Fibroblast of lung (primary cell): ENCODE measurements at regions not wholly inside any gene's neighbourhood (a gene's known extent, or its start where the extent isn't known, plus 50 kb on each side); places are given as distances from the start of the nearest gene placed in this dataset.

ENCODE experiments used
- DNase-seq, 2 donors: peaks; one replicate each; pipeline versions ENCODE4 v3.0.0 to v3.0.0-alpha.2; 2010; ENCODE audit warnings: low read depth in 2 of 2
- H2AFZ ChIP-seq: 2 replicates; pipeline ENCODE4 v1.5.1; 2012; ENCODE audit warnings: low read length, control low read depth, inconsistent platforms
- H3K27ac ChIP-seq: 2 replicates; pipeline ENCODE4 v1.5.1; 2011; ENCODE audit warnings: low read length, control low read depth; ENCODE audit not compliant: insufficient read depth
- H3K27me3 ChIP-seq: 2 replicates; pipeline ENCODE4 v1.5.1; 2011; ENCODE audit warnings: mild to moderate bottlenecking, low read length; ENCODE audit not compliant: control insufficient read depth, insufficient read depth
- H3K36me3 ChIP-seq: 2 replicates; pipeline ENCODE4 v1.5.1; 2011; ENCODE audit warnings: low read length; ENCODE audit not compliant: control insufficient read depth, insufficient read depth
- H3K4me1 ChIP-seq: 2 replicates; pipeline ENCODE4 v1.5.1; 2011; ENCODE audit warnings: low read length; ENCODE audit not compliant: control insufficient read depth, insufficient read depth; ENCODE audit errors: extremely low read depth
- H3K4me2 ChIP-seq: 2 replicates; pipeline ENCODE4 v1.5.1; 2011; ENCODE audit warnings: low read length, control low read depth; ENCODE audit not compliant: insufficient read depth; ENCODE audit errors: extremely low read depth
- H3K4me3 ChIP-seq, 4 experiments: fragments of 200-600 bp in 1 of 4; sonication (generic) in 1 of 4; replicated peaks in 1 of 4; 2 replicates each; pipeline ENCODE4 v1.5.1; 2011 to 2016; ENCODE audit warnings: low read length in 4 of 4, low read depth in 3 of 4, mild to moderate bottlenecking in 3 of 4, control low read depth in 2 of 4, inconsistent platforms in 1 of 4, mixed read lengths in 1 of 4; ENCODE audit not compliant: insufficient read depth in 1 of 4; ENCODE audit errors: control extremely low read depth in 1 of 4
- H3K79me2 ChIP-seq: 2 replicates; pipeline ENCODE4 v1.5.1; 2012; ENCODE audit warnings: mild to moderate bottlenecking, low read length, inconsistent platforms; ENCODE audit not compliant: control insufficient read depth, insufficient read depth
- H3K9ac ChIP-seq: 2 replicates; pipeline ENCODE4 v1.5.1; 2011; ENCODE audit warnings: mild to moderate bottlenecking, low read length, control low read depth; ENCODE audit not compliant: insufficient read depth
- H3K9me3 ChIP-seq: 2 replicates; pipeline ENCODE4 v1.5.1; 2012; ENCODE audit warnings: low read depth, low read length; ENCODE audit not compliant: control insufficient read depth, insufficient read depth
- H4K20me1 ChIP-seq: 2 replicates; pipeline ENCODE4 v1.5.1; 2011; ENCODE audit warnings: low read length; ENCODE audit not compliant: control insufficient read depth, insufficient read depth; ENCODE audit errors: extremely low read depth
- EZH2 ChIP-seq: IDR thresholded peaks from 2 replicates; pipeline ENCODE4 v1.5.1; 2012; ENCODE audit warnings: low read length, control low read depth, mild to moderate bottlenecking; ENCODE audit errors: missing control alignments
- TF ChIP-seq, protein P1 (sequence below), 2 donors: IDR thresholded peaks in 1 of 2; conservative IDR thresholded peaks in 1 of 2; 1 replicate in 1 of 2; 2 replicates in 1 of 2; pipeline ENCODE4 v1.5.1; 2011 to 2012; ENCODE audit warnings: low read length in 2 of 2, control low read depth in 1 of 2, inconsistent platforms in 1 of 2, low read depth in 1 of 2, mild to moderate bottlenecking in 1 of 2

DNA sequence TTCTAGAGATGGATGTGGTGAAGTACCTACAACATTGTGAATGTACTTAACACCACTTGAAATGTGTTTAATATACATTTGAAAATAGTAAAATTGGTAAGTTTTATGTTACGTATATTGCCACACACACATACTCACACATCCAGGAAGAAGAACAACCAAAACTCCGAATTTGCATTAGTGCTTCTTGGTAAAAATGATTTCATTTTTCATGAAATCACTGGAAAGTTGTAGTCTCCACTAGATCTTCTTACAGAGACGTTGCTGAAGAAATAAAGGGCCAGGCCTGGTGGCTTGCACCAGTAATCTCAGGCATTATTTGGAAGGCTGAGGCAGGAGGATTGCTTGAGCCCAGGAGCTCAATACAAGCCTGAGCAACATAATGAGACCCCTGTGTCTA, 118.6 kb upstream of the ZNF608 start:
- Histone ChIP-seq H3K4me3 (no peak overlapping the region), H3K9ac (no peak overlapping the region), H2AFZ (no peak overlapping the region), H3K4me2 (no peak overlapping the region), H3K27ac (no peak overlapping the region), H3K27me3 (no peaks in the 10 kb centered on the region), H4K20me1 (no peaks in the 10 kb centered on the region), H3K9me3 (no peaks in the 10 kb centered on the region), H3K36me3 (no peaks in the 10 kb centered on the region), H3K4me1 (peaks cover 6% of the 10 kb centered on the region), H3K79me2 (no peaks in the 10 kb centered on the region)
- DNase-seq: no peak
- no peak for TF ChIP-seq EZH2
- TF ChIP-seq, protein P1, sequence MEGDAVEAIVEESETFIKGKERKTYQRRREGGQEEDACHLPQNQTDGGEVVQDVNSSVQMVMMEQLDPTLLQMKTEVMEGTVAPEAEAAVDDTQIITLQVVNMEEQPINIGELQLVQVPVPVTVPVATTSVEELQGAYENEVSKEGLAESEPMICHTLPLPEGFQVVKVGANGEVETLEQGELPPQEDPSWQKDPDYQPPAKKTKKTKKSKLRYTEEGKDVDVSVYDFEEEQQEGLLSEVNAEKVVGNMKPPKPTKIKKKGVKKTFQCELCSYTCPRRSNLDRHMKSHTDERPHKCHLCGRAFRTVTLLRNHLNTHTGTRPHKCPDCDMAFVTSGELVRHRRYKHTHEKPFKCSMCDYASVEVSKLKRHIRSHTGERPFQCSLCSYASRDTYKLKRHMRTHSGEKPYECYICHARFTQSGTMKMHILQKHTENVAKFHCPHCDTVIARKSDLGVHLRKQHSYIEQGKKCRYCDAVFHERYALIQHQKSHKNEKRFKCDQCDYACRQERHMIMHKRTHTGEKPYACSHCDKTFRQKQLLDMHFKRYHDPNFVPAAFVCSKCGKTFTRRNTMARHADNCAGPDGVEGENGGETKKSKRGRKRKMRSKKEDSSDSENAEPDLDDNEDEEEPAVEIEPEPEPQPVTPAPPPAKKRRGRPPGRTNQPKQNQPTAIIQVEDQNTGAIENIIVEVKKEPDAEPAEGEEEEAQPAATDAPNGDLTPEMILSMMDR (conservative IDR thresholded peaks at IDR 0.05 in 1 of 2, IDR thresholded peaks at IDR 0.05 in 1 of 2; ENCODE audit: low read depth in 1 of 2, low read length in 2 of 2): no peak

DNA sequence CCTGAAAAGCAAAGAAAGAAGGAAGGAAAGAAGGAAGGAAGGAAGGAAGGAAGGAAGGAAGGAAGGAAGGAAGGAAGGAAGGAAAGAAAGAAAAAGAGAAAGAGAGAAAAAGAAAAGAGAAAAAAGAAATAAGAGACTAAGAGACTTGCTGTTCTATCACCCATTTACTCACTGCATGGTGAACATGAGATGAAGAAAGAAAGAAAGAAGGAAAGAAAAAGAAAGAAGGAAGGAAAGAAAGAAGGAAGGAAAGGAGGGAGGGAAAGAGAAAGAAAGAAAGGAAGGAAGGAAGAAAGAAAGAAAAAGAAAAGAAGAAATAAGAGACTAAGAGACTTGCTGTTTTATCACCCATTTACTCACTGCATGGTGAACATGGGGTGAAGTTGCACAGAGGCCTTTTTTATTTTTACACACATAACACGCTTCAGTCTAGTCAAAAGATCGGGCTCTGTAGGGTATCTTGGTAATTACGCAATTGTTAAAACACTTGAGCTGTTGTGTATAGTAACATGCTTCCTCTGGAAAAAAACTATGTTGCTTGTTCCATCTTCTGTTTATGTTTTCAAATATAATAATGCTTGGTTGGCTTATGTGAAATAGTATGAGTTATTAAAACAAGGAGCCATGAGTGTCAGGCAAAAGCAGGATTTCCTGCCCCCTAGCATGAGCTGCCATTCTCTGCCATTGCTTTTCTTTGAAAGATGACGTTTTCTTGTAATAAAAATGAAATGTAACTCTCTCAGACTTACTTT, 119.3 kb upstream of the ZNF608 start:
- Histone ChIP-seq H4K20me1 (no peaks in the 10 kb centered on the region), H3K4me1 (peaks cover 6% of the 10 kb centered on the region), H3K4me3 (no peak overlapping the region), H3K79me2 (no peaks in the 10 kb centered on the region), H3K9ac (no peak overlapping the region), H3K27ac (no peak overlapping the region), H3K4me2 (no peak overlapping the region), H2AFZ (peak overlapping the region; percentile 5), H3K27me3 (no peaks in the 10 kb centered on the region), H3K36me3 (no peaks in the 10 kb centered on the region), H3K9me3 (no peaks in the 10 kb centered on the region)
- TF ChIP-seq EZH2: no peak
- TF ChIP-seq, protein P1 (conservative IDR thresholded peaks at IDR 0.05 in 1 of 2, IDR thresholded peaks at IDR 0.05 in 1 of 2; ENCODE audit: low read depth in 1 of 2, low read length in 2 of 2): no peak
- peak in 1 of 2 donors; percentile 71 for DNase-seq

DNA sequence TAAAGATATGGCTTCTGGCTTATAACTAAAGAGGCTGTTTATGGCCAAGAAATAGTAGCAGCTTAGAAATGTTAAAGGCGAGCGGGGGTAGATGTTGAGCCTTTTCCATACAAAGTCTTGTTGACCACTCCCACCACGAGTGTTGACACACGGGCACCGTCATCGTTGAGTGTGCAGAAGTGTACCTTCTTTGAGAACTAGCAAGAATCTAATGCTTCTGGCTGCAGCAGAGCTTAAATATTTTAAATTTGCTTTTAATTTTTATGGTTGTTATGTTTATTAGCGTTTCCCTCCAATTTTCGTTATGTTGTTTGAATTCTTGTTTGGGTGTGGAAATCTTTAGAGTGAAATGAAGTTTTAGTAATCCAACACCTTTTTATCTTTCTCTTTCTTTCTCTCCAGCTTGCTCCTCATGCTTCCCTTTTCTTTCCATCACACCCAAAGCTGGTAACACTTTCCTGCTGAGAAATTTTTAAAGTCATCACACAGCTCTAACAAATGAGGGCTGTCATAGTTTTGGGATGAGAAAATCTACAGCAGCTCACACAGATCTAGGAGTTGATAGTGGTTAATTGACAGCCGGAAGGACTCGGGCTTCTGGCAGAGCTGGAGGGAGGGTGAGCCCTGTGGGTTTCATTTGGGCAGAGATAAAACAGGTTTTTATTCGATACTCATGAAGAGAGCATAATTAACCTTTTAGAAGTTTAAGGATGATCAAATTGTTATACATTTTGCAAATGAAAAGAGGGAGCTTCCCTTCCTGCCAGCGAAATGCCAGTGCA, 120.1 kb upstream of the ZNF608 start:
- no peak overlapping the region for H3K4me2 ChIP-seq
- no peaks in the 10 kb centered on the region for H3K79me2 ChIP-seq
- H2AFZ ChIP-seq: no peak overlapping the region
- no peak overlapping the region for H3K4me3 ChIP-seq
- no peaks in the 10 kb centered on the region for H4K20me1 ChIP-seq
- no peaks in the 10 kb centered on the region for H3K27me3 ChIP-seq
- H3K27ac ChIP-seq: no peak overlapping the region
- TF ChIP-seq, protein P1 (conservative IDR thresholded peaks at IDR 0.05 in 1 of 2, IDR thresholded peaks at IDR 0.05 in 1 of 2; ENCODE audit: low read depth in 1 of 2, low read length in 2 of 2): no peak
- no peak for TF ChIP-seq EZH2
- no peaks in the 10 kb centered on the region for H3K9me3 ChIP-seq
- DNase-seq: peak in 1 of 2 donors; percentile 63
- no peaks in the 10 kb centered on the region for H3K36me3 ChIP-seq
- no peak overlapping the region for H3K9ac ChIP-seq
- H3K4me1 ChIP-seq: peaks cover 6% of the 10 kb centered on the region
